Common myeloid progenitor, CD34-positive (primary cell): ENCODE measurements at regions not wholly inside any gene's neighbourhood (a gene's known extent, or its start where the extent isn't known, plus 50 kb on each side); places are given as distances from the start of the nearest gene placed in this dataset.

ENCODE experiments used
- CTCF ChIA-PET: fragments of 350-600 bp; sonication (Branson Sonifier 250); formaldehyde crosslinking; loops from one replicate; lab custom pipeline; 2021; ENCODE audit warnings: antibody characterized with exemption; lab: Charles Lee
- POLR2A ChIA-PET: fragments of 350-600 bp; sonication (Branson Sonifier 250); formaldehyde crosslinking; loops from one replicate; lab custom pipeline; 2021; ENCODE audit warnings: antibody characterized with exemption; lab: Charles Lee
- DNase-seq, 3 donors: peaks; one replicate each; pipeline versions ENCODE4 v3.0.0 to v3.0.0-alpha.2; 2013
- H3K27ac ChIP-seq, 2 experiments: 1 replicate in 1 of 2; 2 replicates in 1 of 2; pipeline ENCODE4 v1.7.0; 2013; ENCODE audit warnings: inconsistent platforms in 2 of 2, low read length in 2 of 2, mild to moderate bottlenecking in 2 of 2, low read depth in 1 of 2, moderate library complexity in 1 of 2; ENCODE audit not compliant: severe bottlenecking in 2 of 2, insufficient read depth in 1 of 2, poor library complexity in 1 of 2
- H3K27me3 ChIP-seq, 5 experiments: replicated peaks in 2 of 5; 1 replicate in 3 of 5; 2 replicates in 2 of 5; pipeline versions ENCODE4 v1.6.1 to v1.7.0; 2013; ENCODE audit warnings: low read length in 4 of 5, mild to moderate bottlenecking in 2 of 5, moderate library complexity in 2 of 5, inconsistent platforms in 1 of 5; ENCODE audit not compliant: insufficient read depth in 5 of 5, control insufficient read depth in 4 of 5
- H3K36me3 ChIP-seq, 4 experiments: 1 replicate in 2 of 4; 2 replicates in 2 of 4; pipeline versions ENCODE4 v1.6.1 to v1.7.0; 2013; ENCODE audit warnings: low read length in 3 of 4, control low read depth in 1 of 4, mild to moderate bottlenecking in 1 of 4; ENCODE audit not compliant: control insufficient read depth in 4 of 4, insufficient read depth in 4 of 4
- H3K4me1 ChIP-seq, 4 experiments: 1 replicate in 3 of 4; 2 replicates in 1 of 4; pipeline versions ENCODE4 v1.6.1 to v1.7.1; 2013; ENCODE audit warnings: low read length in 3 of 4, mild to moderate bottlenecking in 3 of 4, control low read depth in 1 of 4, inconsistent platforms in 1 of 4, moderate library complexity in 1 of 4; ENCODE audit not compliant: control insufficient read depth in 4 of 4, insufficient read depth in 4 of 4; ENCODE audit errors: control extremely low read depth in 1 of 4
- H3K4me3 ChIP-seq, 7 experiments: 1 replicate in 4 of 7; 2 replicates in 3 of 7; pipeline versions ENCODE4 v1.5.1 to v1.7.0; 2013; ENCODE audit warnings: mild to moderate bottlenecking in 7 of 7, low read length in 6 of 7, moderate library complexity in 6 of 7, inconsistent platforms in 2 of 7, low read depth in 2 of 7, control low read depth in 1 of 7; ENCODE audit not compliant: insufficient read depth in 4 of 7, control insufficient read depth in 1 of 7; ENCODE audit errors: extremely low read depth in 1 of 7
- H3K9me3 ChIP-seq, 5 experiments: 1 replicate in 4 of 5; 2 replicates in 1 of 5; pipeline versions ENCODE4 v1.6.1 to v1.7.1; 2013; ENCODE audit warnings: low read length in 4 of 5, mild to moderate bottlenecking in 2 of 5, inconsistent platforms in 1 of 5, low read depth in 1 of 5, moderate library complexity in 1 of 5; ENCODE audit not compliant: control insufficient read depth in 4 of 5, insufficient read depth in 2 of 5; ENCODE audit errors: control extremely low read depth in 1 of 5
- WGBS: methylation state at CpG from one replicate; pipeline ENCODE4 v1.1.5; 2013; ENCODE audit not compliant: insufficient coverage; 5-methylcytosine and 5-hydroxymethylcytosine counted together

DNA sequence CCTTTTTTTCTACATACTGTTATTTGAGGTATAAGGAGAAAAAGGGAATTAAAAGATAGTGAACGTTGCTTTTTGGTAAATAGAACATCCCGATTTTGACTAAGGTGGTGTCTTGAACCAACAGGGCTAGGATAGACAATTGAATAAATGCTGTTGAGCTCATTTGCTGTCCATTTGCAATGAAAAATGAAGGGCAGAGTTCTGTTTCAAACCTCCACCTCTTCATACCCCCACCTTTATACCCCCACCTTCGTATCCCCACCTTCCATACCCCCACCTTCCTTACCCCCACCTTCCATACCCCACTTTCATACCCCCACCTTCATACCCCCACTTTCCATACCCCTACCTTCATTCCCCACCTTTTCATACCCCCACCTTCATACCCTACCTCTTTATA is 93.4 kb upstream of the NAA20 start:
- no CpG with 5 or more reads among the region's 3 CpGs for WGBS
- ChIA-PET CTCF (no interaction called here), POLR2A (no interaction called here)

DNA sequence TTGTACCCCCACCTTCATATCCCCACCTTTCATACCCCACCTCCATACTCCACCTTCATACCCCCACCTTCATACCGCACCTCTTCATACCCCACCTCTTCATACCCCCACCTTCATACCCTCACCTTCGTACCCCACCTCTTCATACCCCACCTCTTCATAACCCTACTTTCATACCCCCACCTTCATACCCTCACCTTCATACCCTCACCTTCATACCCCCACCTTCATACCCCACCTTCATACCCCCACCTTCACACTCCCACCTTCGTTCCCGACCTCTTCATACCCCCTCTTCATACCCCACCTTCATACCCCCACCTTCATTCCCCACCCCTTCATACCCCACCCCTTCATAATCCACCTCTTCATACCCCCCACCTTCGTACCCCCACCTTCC is 92.9 kb upstream of the NAA20 start:
- 63% methylated on average over 3 of the region's 5 CpGs for WGBS
- ChIA-PET CTCF (no interaction called here), POLR2A (no interaction called here)

More for the DNA sequence above, 93.4 kb upstream of the NAA20 start:
- no peaks in the 10 kb centered on the region for H3K36me3 ChIP-seq
- no peak overlapping the region for H3K4me3 ChIP-seq
- no peaks in the 10 kb centered on the region for H3K27me3 ChIP-seq
- no peak for DNase-seq
- H3K4me1 ChIP-seq, result peaks cover 0 to 5% (median 1%) of the 10 kb centered on the region in 4 experiments
- no peak overlapping the region for H3K27ac ChIP-seq
- H3K9me3 ChIP-seq, result no peaks in the 10 kb centered on the region

DNA sequence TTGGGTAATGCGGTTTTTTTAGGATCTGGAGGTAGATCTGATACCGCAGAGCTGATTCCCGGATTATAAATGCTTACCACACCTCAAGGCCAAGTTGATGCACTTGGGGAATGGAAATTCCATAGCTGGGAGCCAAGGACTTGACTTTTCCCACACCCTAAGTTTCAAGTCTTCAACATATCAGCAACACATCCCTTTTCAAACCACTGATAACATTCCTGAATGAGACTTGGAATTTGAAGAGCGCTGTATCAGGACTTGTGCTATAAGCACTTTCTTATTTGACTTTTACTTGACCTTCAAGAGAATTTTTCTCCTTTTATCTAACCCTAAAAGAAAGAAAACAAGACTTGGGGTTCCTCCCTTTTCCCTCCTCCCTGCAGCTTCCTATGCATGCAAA is 90.6 kb upstream of the NAA20 start:
- no peaks in the 10 kb centered on the region for H3K36me3 ChIP-seq
- no peaks in the 10 kb centered on the region for H3K27me3 ChIP-seq
- ChIA-PET CTCF (interaction anchor here (1.7 kb wide), 1 partner anchor 9 kb away, joined by 4 read pairs; no protein-coding TSS in a partner anchor), POLR2A (no interaction called here)
- DNase-seq, result no peak
- peaks cover 0 to 18% (median 10%) of the 10 kb centered on the region in 4 experiments for H3K4me1 ChIP-seq
- WGBS, result 80% methylated on average over 1 of the region's 4 CpGs
- H3K27ac ChIP-seq, result no peak overlapping the region
- H3K4me3 ChIP-seq, result no peak overlapping the region
- no peaks in the 10 kb centered on the region for H3K9me3 ChIP-seq

More for the DNA sequence above, 92.9 kb upstream of the NAA20 start:
- H3K4me1 ChIP-seq, result peaks cover 0 to under 1% (median under 1%) of the 10 kb centered on the region in 4 experiments
- H3K27ac ChIP-seq, result no peak overlapping the region
- no peak overlapping the region for H3K4me3 ChIP-seq
- no peaks in the 10 kb centered on the region for H3K36me3 ChIP-seq
- no peaks in the 10 kb centered on the region for H3K27me3 ChIP-seq
- H3K9me3 ChIP-seq, result no peaks in the 10 kb centered on the region
- DNase-seq, result no peak

DNA sequence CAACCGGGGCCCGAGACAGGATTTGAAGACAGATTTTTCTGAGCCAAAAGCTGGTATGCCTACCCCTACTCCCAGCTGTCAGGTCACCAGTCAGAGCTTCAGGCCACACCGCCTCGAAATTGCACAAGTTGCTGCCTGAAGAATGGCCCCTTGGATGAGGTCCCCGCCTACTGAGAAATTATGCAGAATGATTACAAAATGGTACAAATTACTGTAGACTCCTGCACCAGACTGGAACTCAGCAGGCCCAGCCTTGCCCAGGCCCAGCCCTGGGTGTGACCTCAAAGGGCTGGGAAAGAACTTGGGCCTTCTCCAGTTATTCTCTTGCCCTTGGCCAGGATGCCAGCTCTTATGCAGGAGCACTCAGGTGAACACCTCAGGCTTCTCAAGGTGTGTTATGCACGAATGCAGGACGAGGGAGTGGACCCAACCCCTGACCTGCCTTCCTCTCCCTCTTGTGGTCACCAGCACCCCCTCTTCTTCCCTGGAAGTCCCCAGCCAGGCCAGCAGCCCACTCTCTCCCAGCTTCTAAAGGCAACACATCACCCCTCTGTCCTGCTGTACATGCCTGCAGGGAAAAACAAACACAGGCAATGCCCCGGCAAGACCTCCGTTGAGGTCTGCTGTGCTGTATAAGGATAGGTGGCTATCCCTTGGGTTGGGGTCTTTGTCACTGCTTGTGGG is 88.7 kb upstream of the NAA20 start:
- Histone ChIP-seq H3K4me1 (peaks cover 0 to 26% (median 17%) of the 10 kb centered on the region in 4 experiments), H3K36me3 (no peaks in the 10 kb centered on the region), H3K27ac (no peak overlapping the region), H3K9me3 (no peaks in the 10 kb centered on the region), H3K27me3 (no peaks in the 10 kb centered on the region), H3K4me3 (no peak overlapping the region)
- WGBS, result 100% methylated on average over 5 of the region's 9 CpGs
- POLR2A ChIA-PET, result no interaction called here
- no peak for DNase-seq
- CTCF ChIA-PET, result interaction anchor here (0.8 to 1.4 kb wide), 2 partner anchors 9 to 11 kb away, joined by 3 read pairs; no protein-coding TSS in a partner anchor

DNA sequence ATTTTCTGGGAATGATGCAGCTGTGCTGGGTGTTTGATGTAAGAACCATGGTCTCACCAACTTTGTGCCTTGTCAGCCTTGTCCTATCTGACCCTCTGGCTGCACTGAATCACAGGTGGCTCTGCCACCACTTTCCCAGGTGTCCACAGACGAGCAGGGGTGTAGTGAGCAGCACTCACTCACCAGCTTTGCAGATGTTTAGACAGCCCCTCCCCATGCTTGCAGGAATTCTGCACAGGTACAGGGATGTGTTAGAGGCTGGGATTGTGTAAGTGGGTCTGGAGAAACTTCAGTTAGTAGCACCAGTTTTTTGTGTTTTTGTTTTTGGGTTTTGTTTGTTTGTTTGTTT is 88.2 kb upstream of the NAA20 start:
- no peaks in the 10 kb centered on the region for H3K27me3 ChIP-seq
- no peaks in the 10 kb centered on the region for H3K9me3 ChIP-seq
- no peak overlapping the region for H3K4me3 ChIP-seq
- no peak for DNase-seq
- peaks cover 0 to 26% (median 17%) of the 10 kb centered on the region in 4 experiments for H3K4me1 ChIP-seq
- 100% methylated on average over 1 of the region's 1 CpG for WGBS
- H3K27ac ChIP-seq, result no peak overlapping the region
- CTCF ChIA-PET, result interaction anchor here (1.4 kb wide), 1 partner anchor 11 kb away, joined by 3 read pairs; no protein-coding TSS in a partner anchor
- H3K36me3 ChIP-seq, result no peaks in the 10 kb centered on the region
- POLR2A ChIA-PET, result no interaction called here

DNA sequence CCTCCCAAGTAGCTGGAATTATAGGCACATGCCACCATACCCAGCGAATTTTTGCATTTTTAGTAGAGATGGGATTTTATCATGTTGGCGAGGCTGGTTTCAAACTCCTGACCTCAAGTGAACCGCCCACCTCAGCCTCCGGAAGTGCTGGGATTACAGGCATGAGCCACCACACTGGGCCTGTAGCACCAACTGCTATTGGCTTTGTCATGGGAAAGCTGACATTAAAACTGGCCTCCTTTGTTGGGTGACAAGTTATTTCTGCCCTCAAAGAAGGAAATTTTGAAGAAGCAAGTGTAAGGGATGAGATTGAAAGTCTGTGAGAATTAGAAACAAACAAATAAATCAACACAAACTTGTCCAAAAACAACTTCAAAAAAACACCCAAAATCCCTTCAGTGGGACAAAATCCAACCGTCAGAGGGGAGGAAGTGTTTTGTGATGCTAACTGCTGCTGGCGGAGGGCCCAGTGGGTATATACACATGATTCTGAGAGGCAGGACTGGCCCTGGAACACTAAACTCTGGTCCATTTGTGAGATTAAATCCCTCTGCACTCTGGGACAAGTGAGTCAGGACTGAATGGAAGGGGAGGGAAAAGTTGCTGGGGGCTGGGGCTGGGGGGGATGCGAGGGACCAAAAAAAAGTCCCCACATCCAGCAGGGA is 87.5 kb upstream of the NAA20 start:
- WGBS, result 73% methylated on average over 6 of the region's 7 CpGs

DNA sequence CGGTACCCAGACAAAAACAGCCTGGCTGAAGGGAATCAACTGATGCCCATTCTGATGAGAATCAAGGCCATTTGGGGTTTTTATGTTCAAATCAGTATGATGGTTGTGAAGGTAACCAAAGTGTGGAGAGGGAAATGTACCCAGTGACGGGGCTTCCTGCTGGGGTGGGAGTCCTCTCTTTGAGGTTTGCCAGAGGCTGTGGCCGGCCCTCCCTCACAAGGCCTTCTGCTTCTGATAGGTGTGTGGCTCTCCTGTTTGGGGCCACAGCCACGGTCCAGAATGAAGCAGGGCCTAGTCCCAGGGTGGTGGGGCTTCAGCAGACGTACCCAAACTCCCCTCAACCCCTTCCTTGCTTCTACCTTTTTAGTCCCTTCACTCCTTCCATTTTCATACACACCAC is 86.7 kb upstream of the NAA20 start:
- no peaks in the 10 kb centered on the region for H3K27me3 ChIP-seq
- ChIA-PET CTCF (no interaction called here), POLR2A (no interaction called here)
- no peak overlapping the region for H3K4me3 ChIP-seq
- DNase-seq, result peak in 2 of 3 donors; percentile 71 to 85
- no peak overlapping the region for H3K27ac ChIP-seq
- WGBS, result 24% methylated on average over 4 of the region's 5 CpGs
- H3K36me3 ChIP-seq, result no peaks in the 10 kb centered on the region
- H3K9me3 ChIP-seq, result no peaks in the 10 kb centered on the region
- H3K4me1 ChIP-seq, result peaks cover 4 to 39% (median 28%) of the 10 kb centered on the region in 4 experiments

More for the DNA sequence above, 87.5 kb upstream of the NAA20 start:
- no peaks in the 10 kb centered on the region for H3K36me3 ChIP-seq
- H3K27me3 ChIP-seq, result no peaks in the 10 kb centered on the region
- peaks cover 0 to 31% (median 21%) of the 10 kb centered on the region in 4 experiments for H3K4me1 ChIP-seq
- POLR2A ChIA-PET, result no interaction called here
- no peak overlapping the region for H3K4me3 ChIP-seq
- CTCF ChIA-PET, result interaction anchor here (1.4 kb wide), 1 partner anchor 12 kb away, joined by 3 read pairs; no protein-coding TSS in a partner anchor
- no peak overlapping the region for H3K27ac ChIP-seq
- peak in 1 of 3 donors; percentile 34 for DNase-seq
- no peaks in the 10 kb centered on the region for H3K9me3 ChIP-seq
